WTC11 (cell line): ENCODE measurements at regions not wholly inside any gene's neighbourhood (a gene's known extent, or its start where the extent isn't known, plus 50 kb on each side); places are given as distances from the start of the nearest gene placed in this dataset.

Source experiments
- ATAC-seq: fragments of 200-7000 bp; cut with Tn5 transposase; 2 replicates; pipeline ENCODE4 v1.10.0; 2021; ENCODE audit warnings: mild to moderate bottlenecking, moderate library complexity
- CTCF ChIA-PET: fragments of 300-600 bp; sonication (Branson Sonifier 250); formaldehyde crosslinking; loops from one replicate; lab custom pipeline; 2021; ENCODE audit warnings: antibody characterized with exemption; lab: Charles Lee
- POLR2A ChIA-PET: fragments of 350-600 bp; sonication (Branson Sonifier 250); formaldehyde crosslinking; loops from one replicate; lab custom pipeline; 2021; ENCODE audit warnings: antibody characterized with exemption; lab: Charles Lee
- DNase-seq: peaks from one replicate; pipeline ENCODE4 v3.0.0; 2021; ENCODE audit warnings: low spot score
- H3K27ac Mint-ChIP-seq: 2 replicates; pipeline ENCODE4 v1.8.0; 2021; ENCODE audit warnings: mixed read lengths
- H3K27me3 Mint-ChIP-seq: 2 replicates; pipeline ENCODE4 v1.8.0; 2021; ENCODE audit warnings: low read depth, mild to moderate bottlenecking, moderate library complexity, mixed read lengths
- H3K36me3 Mint-ChIP-seq: 2 replicates; pipeline ENCODE4 v1.8.0; 2021; ENCODE audit warnings: mixed read lengths
- H3K4me1 Mint-ChIP-seq: 2 replicates; pipeline ENCODE4 v1.8.0; 2022; ENCODE audit warnings: mixed read lengths
- H3K4me3 Mint-ChIP-seq: 2 replicates; pipeline ENCODE4 v1.8.0; 2021; ENCODE audit warnings: mild to moderate bottlenecking, moderate library complexity, mixed read lengths
- H3K9me3 Mint-ChIP-seq: 2 replicates; pipeline ENCODE4 v1.8.0; 2021; ENCODE audit warnings: mixed read lengths
- AR ChIP-seq: fragments of 250-450 bp; sonication (Bioruptor Pico); IDR thresholded peaks from 2 replicates; pipeline ENCODE4 v1.9.0; 2021; ENCODE audit warnings: mild to moderate bottlenecking
- E2F1 ChIP-seq: sonication (generic); formaldehyde crosslinking; IDR thresholded peaks from 2 replicates; pipeline ENCODE4 v1.8.0; 2022; ENCODE audit warnings: mild to moderate bottlenecking, missing genetic modification reagents
- ELF4 ChIP-seq: sonication (generic); formaldehyde crosslinking; IDR thresholded peaks from 2 replicates; pipeline ENCODE4 v1.8.1; 2022; ENCODE audit warnings: low read depth, mild to moderate bottlenecking, moderate library complexity, missing genetic modification reagents
- EMX1 ChIP-seq: fragments of 250-450 bp; sonication (Bioruptor Pico); IDR thresholded peaks from 2 replicates; pipeline ENCODE4 v1.8.0; 2021; ENCODE audit warnings: mild to moderate bottlenecking
- ETV6 ChIP-seq: sonication (generic); formaldehyde crosslinking; IDR thresholded peaks from 2 replicates; pipeline ENCODE4 v1.8.1; 2022; ENCODE audit warnings: mild to moderate bottlenecking, missing genetic modification reagents
- FOXP4 ChIP-seq: sonication (generic); formaldehyde crosslinking; IDR thresholded peaks from 2 replicates; pipeline ENCODE4 v1.8.0; 2022; ENCODE audit warnings: mild to moderate bottlenecking, missing genetic modification reagents
- KAT7 ChIP-seq: sonication (generic); formaldehyde crosslinking; IDR thresholded peaks from 2 replicates; pipeline ENCODE4 v1.8.1; 2023; ENCODE audit warnings: missing genetic modification reagents, mild to moderate bottlenecking, borderline replicate concordance
- MAX ChIP-seq: sonication (generic); formaldehyde crosslinking; IDR thresholded peaks from 2 replicates; pipeline ENCODE4 v1.8.0; 2022; ENCODE audit warnings: mild to moderate bottlenecking, missing genetic modification reagents
- MYBL2 ChIP-seq: sonication (generic); formaldehyde crosslinking; IDR thresholded peaks from 2 replicates; pipeline ENCODE4 v1.8.1; 2023; ENCODE audit warnings: mild to moderate bottlenecking, moderate library complexity, missing genetic modification reagents
- NFATC4 ChIP-seq: fragments of 250-450 bp; sonication (Bioruptor Pico); IDR thresholded peaks from 2 replicates; pipeline ENCODE4 v1.9.0; 2021; ENCODE audit warnings: mild to moderate bottlenecking
- NR2C2 ChIP-seq: sonication (generic); formaldehyde crosslinking; IDR thresholded peaks from 2 replicates; pipeline ENCODE4 v1.8.0; 2022; ENCODE audit warnings: mild to moderate bottlenecking, missing genetic modification reagents
- SOX15 ChIP-seq: fragments of 250-450 bp; sonication (Bioruptor Pico); IDR thresholded peaks from 2 replicates; pipeline ENCODE4 v1.9.0; 2021; ENCODE audit warnings: mild to moderate bottlenecking
- ZNF121 ChIP-seq: sonication (generic); formaldehyde crosslinking; IDR thresholded peaks from 2 replicates; pipeline ENCODE4 v1.8.0; 2023; ENCODE audit warnings: missing genetic modification reagents
- ZNF219 ChIP-seq: sonication (generic); formaldehyde crosslinking; IDR thresholded peaks from 2 replicates; pipeline ENCODE4 v1.8.0; 2023; ENCODE audit warnings: missing genetic modification reagents, mild to moderate bottlenecking, borderline replicate concordance
- TF ChIP-seq, protein P1 (sequence below): sonication (generic); formaldehyde crosslinking; IDR thresholded peaks from 2 replicates; pipeline ENCODE4 v1.8.1; 2023; ENCODE audit warnings: mild to moderate bottlenecking, missing genetic modification reagents, moderate library complexity
- TF ChIP-seq, protein P2 (sequence below): sonication (generic); formaldehyde crosslinking; IDR thresholded peaks from 2 replicates; pipeline ENCODE4 v1.8.0; 2023; ENCODE audit warnings: missing genetic modification reagents
- TF ChIP-seq, protein P3 (sequence below): sonication (generic); formaldehyde crosslinking; IDR thresholded peaks from 2 replicates; pipeline ENCODE4 v1.8.1; 2022; ENCODE audit warnings: low read depth, missing genetic modification reagents, borderline replicate concordance
- TF ChIP-seq, protein P4 (sequence below): sonication (generic); formaldehyde crosslinking; IDR thresholded peaks from 2 replicates; pipeline ENCODE4 v1.8.0; 2022; ENCODE audit warnings: mild to moderate bottlenecking, missing genetic modification reagents

GRCh38 chr5:133687212-133688061, 75.1 kb upstream of the FSTL4 start:
- ChIA-PET CTCF (interaction anchor here (1.1 kb wide), 1 partner anchor 315 kb away, joined by 3 read pairs; no protein-coding TSS in a partner anchor), POLR2A (interaction anchor here (0.6 kb wide), 1 partner anchor 221 kb away, joined by 3 read pairs; no protein-coding TSS in a partner anchor)
- no peaks in the 10 kb centered on the region for H3K36me3 Mint-ChIP-seq
- no peaks in the 10 kb centered on the region for H3K9me3 Mint-ChIP-seq
- H3K4me3 Mint-ChIP-seq, result no peak overlapping the region
- no peaks in the 10 kb centered on the region; the same call in 1 of the 2 replicates for H3K27me3 Mint-ChIP-seq
- no peaks in the 10 kb centered on the region for H3K4me1 Mint-ChIP-seq
- no peak for ATAC-seq
- no peak for DNase-seq
- TF ChIP-seq NR2C2 (CRISPR knock-in tag) (no peak), ELF4 (no peak), ZNF121 (CRISPR knock-in tag) (no peak), FOXP4 (CRISPR knock-in tag) (no peak), ZNF219 (CRISPR knock-in tag) (no peak), MAX (CRISPR knock-in tag) (no peak), SOX15 (no peak), AR (CRISPR knock-in tag) (no peak), ETV6 (CRISPR knock-in tag) (no peak), EMX1 (no peak), MYBL2 (CRISPR knock-in tag) (no peak), E2F1 (CRISPR knock-in tag) (no peak), NFATC4 (no peak), KAT7 (CRISPR knock-in tag) (no peak)
- TF ChIP-seq, protein P1, sequence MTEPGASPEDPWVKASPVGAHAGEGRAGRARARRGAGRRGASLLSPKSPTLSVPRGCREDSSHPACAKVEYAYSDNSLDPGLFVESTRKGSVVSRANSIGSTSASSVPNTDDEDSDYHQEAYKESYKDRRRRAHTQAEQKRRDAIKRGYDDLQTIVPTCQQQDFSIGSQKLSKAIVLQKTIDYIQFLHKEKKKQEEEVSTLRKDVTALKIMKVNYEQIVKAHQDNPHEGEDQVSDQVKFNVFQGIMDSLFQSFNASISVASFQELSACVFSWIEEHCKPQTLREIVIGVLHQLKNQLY (CRISPR knock-in tag), result no peak
- TF ChIP-seq, protein P2, sequence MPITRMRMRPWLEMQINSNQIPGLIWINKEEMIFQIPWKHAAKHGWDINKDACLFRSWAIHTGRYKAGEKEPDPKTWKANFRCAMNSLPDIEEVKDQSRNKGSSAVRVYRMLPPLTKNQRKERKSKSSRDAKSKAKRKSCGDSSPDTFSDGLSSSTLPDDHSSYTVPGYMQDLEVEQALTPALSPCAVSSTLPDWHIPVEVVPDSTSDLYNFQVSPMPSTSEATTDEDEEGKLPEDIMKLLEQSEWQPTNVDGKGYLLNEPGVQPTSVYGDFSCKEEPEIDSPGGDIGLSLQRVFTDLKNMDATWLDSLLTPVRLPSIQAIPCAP, result no peak
- TF ChIP-seq, protein P3, sequence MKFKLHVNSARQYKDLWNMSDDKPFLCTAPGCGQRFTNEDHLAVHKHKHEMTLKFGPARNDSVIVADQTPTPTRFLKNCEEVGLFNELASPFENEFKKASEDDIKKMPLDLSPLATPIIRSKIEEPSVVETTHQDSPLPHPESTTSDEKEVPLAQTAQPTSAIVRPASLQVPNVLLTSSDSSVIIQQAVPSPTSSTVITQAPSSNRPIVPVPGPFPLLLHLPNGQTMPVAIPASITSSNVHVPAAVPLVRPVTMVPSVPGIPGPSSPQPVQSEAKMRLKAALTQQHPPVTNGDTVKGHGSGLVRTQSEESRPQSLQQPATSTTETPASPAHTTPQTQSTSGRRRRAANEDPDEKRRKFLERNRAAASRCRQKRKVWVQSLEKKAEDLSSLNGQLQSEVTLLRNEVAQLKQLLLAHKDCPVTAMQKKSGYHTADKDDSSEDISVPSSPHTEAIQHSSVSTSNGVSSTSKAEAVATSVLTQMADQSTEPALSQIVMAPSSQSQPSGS (CRISPR knock-in tag), result no peak
- TF ChIP-seq, protein P4, sequence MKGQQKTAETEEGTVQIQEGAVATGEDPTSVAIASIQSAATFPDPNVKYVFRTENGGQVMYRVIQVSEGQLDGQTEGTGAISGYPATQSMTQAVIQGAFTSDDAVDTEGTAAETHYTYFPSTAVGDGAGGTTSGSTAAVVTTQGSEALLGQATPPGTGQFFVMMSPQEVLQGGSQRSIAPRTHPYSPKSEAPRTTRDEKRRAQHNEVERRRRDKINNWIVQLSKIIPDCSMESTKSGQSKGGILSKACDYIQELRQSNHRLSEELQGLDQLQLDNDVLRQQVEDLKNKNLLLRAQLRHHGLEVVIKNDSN (CRISPR knock-in tag), result no peak
- H3K27ac Mint-ChIP-seq, result no peak overlapping the region
